ENCODE measurements at regions not wholly inside any gene's neighbourhood (a gene's known extent, or its start where the extent isn't known, plus 50 kb on each side); places are given as distances from the start of the nearest gene placed in this dataset.

- Mint-ChIP-seq H3K27me3 (peaks cover 63% of the 10 kb centered on the region), H3K36me3 (ENCODE audit: insufficient read depth) (no peaks in the 10 kb centered on the region), H3K27ac (no peak overlapping the region), H3K4me3 (ENCODE audit: low read depth) (no peak overlapping the region), H3K9me3 (ENCODE audit: low read depth) (no peaks in the 10 kb centered on the region), H3K4me1 (ENCODE audit: low read depth) (peaks cover 2% of the 10 kb centered on the region)
- TF ChIP-seq CTCF (IDR thresholded peaks at IDR 0.05; ENCODE audit: unreplicated experiment) = no peak
- DNase-seq (ENCODE audit: low spot score, unreplicated experiment) = no peak
Observed at GRCh38 chr11:43548916-43549315, 131.6 kb upstream of the HSD17B12 start.

- no peak overlapping the region for H3K27ac Mint-ChIP-seq
- H3K36me3 Mint-ChIP-seq (ENCODE audit: insufficient read depth) = no peaks in the 10 kb centered on the region
- no peak overlapping the region for H3K4me3 Mint-ChIP-seq (ENCODE audit: low read depth)
- no peak for DNase-seq (ENCODE audit: low spot score, unreplicated experiment)
- no peaks in the 10 kb centered on the region for H3K9me3 Mint-ChIP-seq (ENCODE audit: low read depth)
- H3K27me3 Mint-ChIP-seq = peaks cover 69% of the 10 kb centered on the region
- H3K4me1 Mint-ChIP-seq (ENCODE audit: low read depth) = peaks cover 2% of the 10 kb centered on the region
- no peak for TF ChIP-seq CTCF (IDR thresholded peaks at IDR 0.05; ENCODE audit: unreplicated experiment)
Observed at GRCh38 chr11:43549624-43550023, 130.9 kb upstream of the HSD17B12 start.

GRCh38 chr11:43550714-43551113 lies 129.8 kb upstream of the HSD17B12 start:
- H3K4me1 Mint-ChIP-seq (ENCODE audit: low read depth) = peaks cover 8% of the 10 kb centered on the region
- no peak overlapping the region for H3K4me3 Mint-ChIP-seq (ENCODE audit: low read depth)
- TF ChIP-seq CTCF (IDR thresholded peaks at IDR 0.05; ENCODE audit: unreplicated experiment) = no peak
- H3K9me3 Mint-ChIP-seq (ENCODE audit: low read depth) = no peaks in the 10 kb centered on the region
- H3K27ac Mint-ChIP-seq = no peak overlapping the region
- DNase-seq (ENCODE audit: low spot score, unreplicated experiment) = no peak
- H3K27me3 Mint-ChIP-seq = peaks cover 61% of the 10 kb centered on the region
- no peaks in the 10 kb centered on the region for H3K36me3 Mint-ChIP-seq (ENCODE audit: insufficient read depth)

GRCh38 chr11:43554148-43554473 lies 126.4 kb upstream of the HSD17B12 start:
- H3K27me3 Mint-ChIP-seq = peaks cover 65% of the 10 kb centered on the region

GRCh38 chr11:43555186-43555585 lies 125.4 kb upstream of the HSD17B12 start:
- H3K9me3 Mint-ChIP-seq (ENCODE audit: low read depth) = no peaks in the 10 kb centered on the region
- peaks cover 29% of the 10 kb centered on the region for H3K4me1 Mint-ChIP-seq (ENCODE audit: low read depth)
- H3K27me3 Mint-ChIP-seq = peaks cover 60% of the 10 kb centered on the region
- no peak overlapping the region for H3K27ac Mint-ChIP-seq
- H3K36me3 Mint-ChIP-seq (ENCODE audit: insufficient read depth) = no peaks in the 10 kb centered on the region
- DNase-seq (ENCODE audit: low spot score, unreplicated experiment) = no peak
- no peak for TF ChIP-seq CTCF (IDR thresholded peaks at IDR 0.05; ENCODE audit: unreplicated experiment)
- H3K4me3 Mint-ChIP-seq (ENCODE audit: low read depth) = no peak overlapping the region

More at GRCh38 chr11:43554148-43554473, 126.4 kb upstream of the HSD17B12 start:
- no peak overlapping the region for H3K4me3 Mint-ChIP-seq (ENCODE audit: low read depth)
- no peak for TF ChIP-seq CTCF (IDR thresholded peaks at IDR 0.05; ENCODE audit: unreplicated experiment)
- H3K9me3 Mint-ChIP-seq (ENCODE audit: low read depth) = no peaks in the 10 kb centered on the region
- H3K36me3 Mint-ChIP-seq (ENCODE audit: insufficient read depth) = no peaks in the 10 kb centered on the region
- DNase-seq (ENCODE audit: low spot score, unreplicated experiment) = no peak
- no peak overlapping the region for H3K27ac Mint-ChIP-seq
- H3K4me1 Mint-ChIP-seq (ENCODE audit: low read depth) = peaks cover 29% of the 10 kb centered on the region
